GM12878 (cell line): ENCODE measurements at regions not wholly inside any gene's neighbourhood (a gene's known extent, or its start where the extent isn't known, plus 50 kb on each side); places are given as distances from the start of the nearest gene placed in this dataset.

ENCODE experiments used
- CTCF ChIP-seq, 3 experiments: IDR thresholded peaks in 2 of 3; conservative IDR thresholded peaks in 1 of 3; 2 replicates each; pipeline ENCODE4 v1.5.1; 2011; ENCODE audit warnings: low read depth in 3 of 3, low read length in 3 of 3, mild to moderate bottlenecking in 3 of 3, control low read depth in 2 of 3, moderate library complexity in 2 of 3, inconsistent platforms in 1 of 3, mixed read lengths in 1 of 3; ENCODE audit not compliant: control insufficient read depth in 2 of 3, insufficient read depth in 1 of 3; ENCODE audit errors: extremely low read depth in 1 of 3
- EZH2 ChIP-seq: IDR thresholded peaks from 2 replicates; pipeline ENCODE4 v1.6.1; 2012; ENCODE audit warnings: low read depth, mild to moderate bottlenecking, control low read depth, inconsistent platforms, low read length, borderline replicate concordance; ENCODE audit not compliant: control insufficient read depth
- HDAC2 ChIP-seq: fragments of 200-600 bp; sonication (generic); IDR thresholded peaks from 2 replicates; pipeline ENCODE4 v1.6.1; 2017
- MEF2B ChIP-seq: fragments of 450-650 bp; IDR thresholded peaks from 2 replicates; pipeline ENCODE4 v1.6.1; 2018; ENCODE audit warnings: mild to moderate bottlenecking, moderate library complexity; ENCODE audit not compliant: partially characterized antibody, poor library complexity, severe bottlenecking
- NBN ChIP-seq: fragments of 450-650 bp; IDR thresholded peaks from 2 replicates; pipeline ENCODE4 v1.6.1; 2016
- PAX8 ChIP-seq: fragments of 450-650 bp; IDR thresholded peaks from 2 replicates; pipeline ENCODE4 v1.6.1; 2017; ENCODE audit warnings: mild to moderate bottlenecking, moderate library complexity
- PBX3 ChIP-seq: IDR thresholded peaks from 2 replicates; pipeline ENCODE4 v1.6.1; 2011; ENCODE audit warnings: mild to moderate bottlenecking, low read depth, low read length, moderate library complexity; ENCODE audit not compliant: insufficient replicate concordance
- RFX5 ChIP-seq: IDR thresholded peaks from 2 replicates; pipeline ENCODE4 v1.6.1; 2011; ENCODE audit warnings: low read depth, low read length, improper control_type of control experiment
- SREBF1 ChIP-seq: IDR thresholded peaks from 2 replicates; pipeline ENCODE4 v1.6.1; 2012; ENCODE audit warnings: mild to moderate bottlenecking, low read length
- TAF1 ChIP-seq: IDR thresholded peaks from 2 replicates; pipeline ENCODE4 v1.6.1; 2011; ENCODE audit warnings: mild to moderate bottlenecking, low read depth, low read length, borderline replicate concordance
- ZNF24 ChIP-seq: fragments of 450-650 bp; IDR thresholded peaks from 2 replicates; pipeline ENCODE4 v1.6.1; 2017; ENCODE audit warnings: antibody characterized with exemption, mild to moderate bottlenecking
- ZNF274 ChIP-seq: IDR thresholded peaks from one replicate; pipeline ENCODE4 v1.8.0; 2011; ENCODE audit not compliant: insufficient read length, insufficient read depth
- TF ChIP-seq, protein P1 (sequence below): IDR thresholded peaks from 2 replicates; pipeline ENCODE4 v1.6.1; 2012; ENCODE audit warnings: low read depth, low read length, improper control_type of control experiment
- TF ChIP-seq, protein P2 (sequence below): fragments of 450-650 bp; IDR thresholded peaks from 2 replicates; pipeline ENCODE4 v1.6.1; 2017; ENCODE audit warnings: mild to moderate bottlenecking, moderate library complexity

- TF ChIP-seq PAX8, result no peak
- no peak for TF ChIP-seq NBN
- TF ChIP-seq ZNF24, result no peak
- TF ChIP-seq EZH2, result no peak
- TF ChIP-seq RFX5, result no peak
- TF ChIP-seq PBX3, result no peak
- no peak for TF ChIP-seq HDAC2
- no peak for TF ChIP-seq CTCF (IDR thresholded peaks at IDR 0.05 in 2 of 3, conservative IDR thresholded peaks at IDR 0.05 in 1 of 3; ENCODE audit: control insufficient read depth in 2 of 3, extremely low read depth in 1 of 3, insufficient read depth in 1 of 3, low read depth in 3 of 3, low read length in 3 of 3)
- TF ChIP-seq TAF1, result no peak
- no peak for TF ChIP-seq MEF2B
- TF ChIP-seq SREBF1, result no peak
- TF ChIP-seq, protein P1, sequence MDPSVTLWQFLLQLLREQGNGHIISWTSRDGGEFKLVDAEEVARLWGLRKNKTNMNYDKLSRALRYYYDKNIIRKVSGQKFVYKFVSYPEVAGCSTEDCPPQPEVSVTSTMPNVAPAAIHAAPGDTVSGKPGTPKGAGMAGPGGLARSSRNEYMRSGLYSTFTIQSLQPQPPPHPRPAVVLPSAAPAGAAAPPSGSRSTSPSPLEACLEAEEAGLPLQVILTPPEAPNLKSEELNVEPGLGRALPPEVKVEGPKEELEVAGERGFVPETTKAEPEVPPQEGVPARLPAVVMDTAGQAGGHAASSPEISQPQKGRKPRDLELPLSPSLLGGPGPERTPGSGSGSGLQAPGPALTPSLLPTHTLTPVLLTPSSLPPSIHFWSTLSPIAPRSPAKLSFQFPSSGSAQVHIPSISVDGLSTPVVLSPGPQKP, result no peak
- TF ChIP-seq ZNF274, result no peak
- TF ChIP-seq, protein P2, sequence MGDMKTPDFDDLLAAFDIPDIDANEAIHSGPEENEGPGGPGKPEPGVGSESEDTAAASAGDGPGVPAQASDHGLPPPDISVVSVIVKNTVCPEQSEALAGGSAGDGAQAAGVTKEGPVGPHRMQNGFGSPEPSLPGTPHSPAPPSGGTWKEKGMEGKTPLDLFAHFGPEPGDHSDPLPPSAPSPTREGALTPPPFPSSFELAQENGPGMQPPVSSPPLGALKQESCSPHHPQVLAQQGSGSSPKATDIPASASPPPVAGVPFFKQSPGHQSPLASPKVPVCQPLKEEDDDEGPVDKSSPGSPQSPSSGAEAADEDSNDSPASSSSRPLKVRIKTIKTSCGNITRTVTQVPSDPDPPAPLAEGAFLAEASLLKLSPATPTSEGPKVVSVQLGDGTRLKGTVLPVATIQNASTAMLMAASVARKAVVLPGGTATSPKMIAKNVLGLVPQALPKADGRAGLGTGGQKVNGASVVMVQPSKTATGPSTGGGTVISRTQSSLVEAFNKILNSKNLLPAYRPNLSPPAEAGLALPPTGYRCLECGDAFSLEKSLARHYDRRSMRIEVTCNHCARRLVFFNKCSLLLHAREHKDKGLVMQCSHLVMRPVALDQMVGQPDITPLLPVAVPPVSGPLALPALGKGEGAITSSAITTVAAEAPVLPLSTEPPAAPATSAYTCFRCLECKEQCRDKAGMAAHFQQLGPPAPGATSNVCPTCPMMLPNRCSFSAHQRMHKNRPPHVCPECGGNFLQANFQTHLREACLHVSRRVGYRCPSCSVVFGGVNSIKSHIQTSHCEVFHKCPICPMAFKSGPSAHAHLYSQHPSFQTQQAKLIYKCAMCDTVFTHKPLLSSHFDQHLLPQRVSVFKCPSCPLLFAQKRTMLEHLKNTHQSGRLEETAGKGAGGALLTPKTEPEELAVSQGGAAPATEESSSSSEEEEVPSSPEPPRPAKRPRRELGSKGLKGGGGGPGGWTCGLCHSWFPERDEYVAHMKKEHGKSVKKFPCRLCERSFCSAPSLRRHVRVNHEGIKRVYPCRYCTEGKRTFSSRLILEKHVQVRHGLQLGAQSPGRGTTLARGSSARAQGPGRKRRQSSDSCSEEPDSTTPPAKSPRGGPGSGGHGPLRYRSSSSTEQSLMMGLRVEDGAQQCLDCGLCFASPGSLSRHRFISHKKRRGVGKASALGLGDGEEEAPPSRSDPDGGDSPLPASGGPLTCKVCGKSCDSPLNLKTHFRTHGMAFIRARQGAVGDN, result no peak
These were observed 1279.1 kb upstream of the CITED2 start for GRCh38 chr6:140653506-140653905.
